ENCODE measurements at regions not wholly inside any gene's neighbourhood (a gene's known extent, or its start where the extent isn't known, plus 50 kb on each side); places are given as distances from the start of the nearest gene placed in this dataset.

- TF ChIP-seq CTCF (IDR thresholded peaks at IDR 0.05) = no peak
- no peak for TF ChIP-seq ZFX (IDR thresholded peaks at IDR 0.05; ENCODE audit: borderline replicate concordance)
Observed at GRCh38 chr15:67968564-67968963, 85.6 kb upstream of the PIAS1 start.

Measured in 22Rv1 (cell line).